Dedifferentiated amniotic fluid mesenchymal stem cell (primary cell): ENCODE measurements at regions not wholly inside any gene's neighbourhood (a gene's known extent, or its start where the extent isn't known, plus 50 kb on each side); places are given as distances from the start of the nearest gene placed in this dataset.
"Not testable (repeated sequence)": the region's sequence is repeated elsewhere in the genome, so short reads cannot be mapped to it uniquely, and the experiment has no call there.

Experiments
- DNase-seq: peaks from one replicate; pipeline ENCODE4 v3.0.0-alpha.2; 2016; ENCODE audit errors: extremely low spot score

DNA sequence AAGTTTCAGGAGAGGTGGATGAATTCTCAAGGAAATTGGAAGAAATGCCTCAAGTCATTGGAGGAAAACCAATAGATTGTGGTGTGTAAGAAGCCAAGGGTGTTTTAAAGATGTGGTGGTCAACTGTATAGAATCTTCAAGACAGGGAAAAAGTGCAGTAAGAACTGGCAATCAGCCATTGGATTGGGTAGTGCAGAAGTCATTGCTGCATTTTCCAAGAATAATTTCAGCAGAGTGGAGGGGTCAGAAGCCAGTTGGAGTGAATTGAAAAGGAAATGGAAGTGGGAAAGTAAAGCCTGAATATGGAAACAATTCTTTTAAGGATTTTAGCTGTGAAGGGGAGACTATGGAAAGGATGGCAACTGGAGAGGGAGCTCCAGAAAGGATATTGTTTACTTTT, 128.2 kb upstream of the TMEM170B start:
- no peak for DNase-seq

GRCh38 chr6:11407414-11407813, 130.1 kb upstream of the TMEM170B start:
- DNase-seq, result no peak

DNA sequence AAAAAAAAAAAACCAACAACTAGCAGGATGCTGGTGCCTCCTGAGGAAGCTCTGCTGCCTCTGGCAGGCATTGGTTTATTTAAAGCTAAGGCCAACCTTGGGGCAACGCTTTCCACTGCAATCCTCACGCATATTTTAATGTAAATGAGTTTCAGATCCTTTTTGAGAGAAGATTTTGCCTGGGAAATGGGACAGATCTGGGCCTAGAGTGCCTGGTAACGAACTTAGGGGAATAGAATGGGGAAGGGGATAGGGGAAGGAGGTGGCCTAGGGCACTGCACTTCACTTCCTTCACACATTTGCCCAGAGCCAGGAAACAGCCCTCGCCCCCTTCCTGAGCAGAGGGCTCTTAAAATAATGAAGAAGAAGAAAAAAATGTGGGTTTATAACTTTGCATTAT, 132.7 kb upstream of the TMEM170B start:
- no peak for DNase-seq

- DNase-seq, result no peak
These were observed 133.5 kb upstream of the TMEM170B start for GRCh38 chr6:11404081-11404480.

DNA sequence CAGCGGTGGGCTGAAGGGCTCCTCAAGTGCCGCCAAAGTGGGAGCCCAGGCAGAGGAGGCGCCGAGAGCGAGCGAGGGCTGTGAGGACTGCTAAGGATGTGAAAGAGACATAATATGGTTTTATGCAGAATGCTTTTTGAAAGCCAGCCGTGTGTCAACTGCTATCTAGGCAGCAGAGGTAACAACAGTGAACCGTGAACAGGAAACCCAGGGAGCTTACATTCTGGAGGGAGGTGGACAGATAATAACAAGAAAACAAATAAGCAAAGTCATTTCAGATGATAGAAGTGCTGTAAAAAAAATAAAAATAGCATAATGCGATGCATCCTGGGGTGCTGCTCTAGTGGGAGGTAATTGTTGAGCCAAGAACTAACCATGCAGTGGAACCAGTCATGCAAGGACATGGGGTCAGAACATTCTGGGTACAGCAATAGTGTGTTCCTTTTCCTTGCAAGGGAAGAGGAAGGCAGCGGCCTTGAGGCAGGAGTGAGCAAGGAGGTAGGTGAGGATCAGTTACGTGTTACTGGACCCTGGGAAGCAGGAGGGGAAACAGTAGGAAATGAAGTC, 134.4 kb upstream of the TMEM170B start:
- no peak for DNase-seq

DNA sequence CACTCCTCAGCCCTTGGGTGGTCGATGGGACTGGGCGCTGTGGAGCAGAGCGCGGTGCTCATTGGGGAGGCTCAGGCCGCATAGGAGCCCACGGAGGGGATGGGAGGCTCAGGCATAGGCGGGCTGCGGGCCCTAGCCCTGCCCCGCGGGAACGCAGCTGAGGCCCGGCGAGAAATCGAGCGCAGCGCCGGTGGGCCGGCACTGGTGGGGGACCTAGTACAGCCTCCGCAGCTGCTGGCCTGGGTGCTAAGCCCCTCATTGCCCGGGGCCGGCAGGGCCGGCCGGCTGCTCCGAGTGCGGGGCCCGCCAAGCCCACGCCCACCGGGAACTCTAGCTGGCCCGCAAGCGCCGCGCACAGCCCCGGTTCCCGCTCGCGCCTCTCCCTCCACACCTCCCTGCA, 135.0 kb upstream of the TMEM170B start:
- DNase-seq, result not testable (repeated sequence)

DNA sequence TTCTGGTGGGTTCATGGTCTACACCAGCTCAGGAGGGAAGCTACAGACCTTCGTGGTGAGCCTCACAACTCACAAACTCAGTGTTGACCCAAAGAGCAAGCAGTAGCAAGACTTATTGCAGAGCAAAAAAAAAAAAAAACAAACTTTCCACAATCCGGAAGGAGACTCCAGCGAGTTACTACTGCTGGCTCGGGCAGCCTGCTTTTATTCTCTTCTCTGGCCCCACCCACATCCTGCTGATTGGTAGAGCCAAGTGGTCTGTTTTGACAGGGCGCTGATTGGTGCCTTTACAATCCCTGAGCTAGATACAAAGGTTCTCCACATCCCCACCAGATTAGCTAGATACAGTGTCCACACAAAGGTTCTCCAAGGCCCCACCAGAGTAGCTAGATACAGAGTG, 135.6 kb upstream of the TMEM170B start:
- DNase-seq, result not testable (repeated sequence)

GRCh38 chr6:11398451-11399326, 138.9 kb upstream of the TMEM170B start:
- DNase-seq, result no peak

- no peak for DNase-seq
These were observed 139.7 kb upstream of the TMEM170B start for GRCh38 chr6:11397622-11398450.

GRCh38 chr6:11396860-11397259, 140.7 kb upstream of the TMEM170B start:
- no peak for DNase-seq

DNA sequence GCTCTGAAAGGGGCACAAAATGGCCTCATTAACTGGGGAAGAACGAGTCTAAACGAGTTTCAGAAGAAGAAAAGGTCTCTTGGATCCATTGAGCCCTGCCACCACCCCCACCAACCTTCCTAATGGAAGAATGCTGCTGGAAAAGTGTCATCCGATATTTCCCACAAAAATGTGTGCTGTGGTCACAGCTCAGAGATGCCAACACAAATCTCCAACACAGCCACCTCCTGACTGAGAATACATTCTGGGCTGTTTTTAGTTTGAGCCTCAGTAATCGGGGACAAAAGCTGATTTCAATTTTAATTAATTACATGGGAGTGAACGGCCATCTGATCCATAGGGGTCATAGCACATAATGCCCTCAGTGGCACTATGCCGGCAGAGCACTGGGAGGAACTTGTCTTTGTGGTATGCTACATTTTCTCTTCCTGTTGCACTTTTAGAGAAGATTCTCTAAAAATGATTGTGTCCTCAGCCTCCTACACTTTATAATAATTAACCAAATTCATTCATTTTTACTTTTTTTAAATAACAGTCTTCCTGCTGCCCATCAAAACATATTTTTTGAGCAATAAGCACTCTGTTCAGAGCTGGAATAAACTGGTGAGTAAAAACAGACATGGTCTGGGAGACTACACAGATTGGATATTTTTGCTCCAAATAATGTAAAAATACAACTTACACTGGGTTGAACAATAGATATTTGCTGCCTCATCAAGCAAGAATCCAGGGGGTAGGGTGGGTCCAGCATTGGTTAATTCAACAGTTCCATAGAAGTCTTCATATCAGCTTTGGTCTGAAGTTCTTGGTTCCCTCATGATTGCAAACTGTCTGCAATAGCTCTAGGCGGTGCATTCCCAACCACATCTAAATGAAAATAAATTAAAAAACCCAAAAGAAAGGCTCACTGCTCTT, 143.6 kb upstream of the TMEM170B start:
- DNase-seq, result peak; percentile 29

DNA sequence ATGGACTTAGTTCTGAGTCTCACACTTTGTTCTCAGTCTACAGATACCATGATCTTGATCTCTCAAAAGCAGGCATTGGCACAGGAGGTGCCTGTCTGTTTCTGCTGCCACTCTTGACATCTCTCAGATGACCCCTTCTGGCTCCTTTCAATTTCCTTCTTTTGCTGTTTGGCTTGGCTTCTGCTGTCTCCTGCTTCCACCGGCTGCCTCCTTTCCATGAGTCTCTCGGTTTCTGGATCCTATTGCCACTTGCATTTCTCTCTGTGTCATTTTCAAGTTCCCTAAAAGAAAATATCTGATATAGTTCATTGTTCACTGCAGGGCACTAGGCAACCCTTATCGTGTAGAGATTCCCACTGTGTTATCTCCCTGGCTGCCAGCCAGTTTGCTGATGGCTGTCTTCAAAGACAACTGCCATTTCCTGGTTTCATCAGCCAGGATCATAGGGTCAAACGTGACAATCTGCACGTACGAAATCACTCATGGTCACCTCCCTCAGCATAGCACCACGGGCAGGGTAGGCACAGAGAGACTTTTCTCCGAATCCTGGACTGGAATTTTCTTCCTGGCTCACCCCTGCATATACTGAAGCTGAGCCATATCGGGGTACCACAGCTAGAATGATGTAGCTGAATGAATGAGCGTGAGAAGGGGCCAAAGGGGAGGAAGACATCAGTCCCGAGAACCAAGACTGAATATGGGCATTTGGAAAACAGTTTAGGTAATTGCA, 144.6 kb upstream of the TMEM170B start:
- DNase-seq, result no peak

DNA sequence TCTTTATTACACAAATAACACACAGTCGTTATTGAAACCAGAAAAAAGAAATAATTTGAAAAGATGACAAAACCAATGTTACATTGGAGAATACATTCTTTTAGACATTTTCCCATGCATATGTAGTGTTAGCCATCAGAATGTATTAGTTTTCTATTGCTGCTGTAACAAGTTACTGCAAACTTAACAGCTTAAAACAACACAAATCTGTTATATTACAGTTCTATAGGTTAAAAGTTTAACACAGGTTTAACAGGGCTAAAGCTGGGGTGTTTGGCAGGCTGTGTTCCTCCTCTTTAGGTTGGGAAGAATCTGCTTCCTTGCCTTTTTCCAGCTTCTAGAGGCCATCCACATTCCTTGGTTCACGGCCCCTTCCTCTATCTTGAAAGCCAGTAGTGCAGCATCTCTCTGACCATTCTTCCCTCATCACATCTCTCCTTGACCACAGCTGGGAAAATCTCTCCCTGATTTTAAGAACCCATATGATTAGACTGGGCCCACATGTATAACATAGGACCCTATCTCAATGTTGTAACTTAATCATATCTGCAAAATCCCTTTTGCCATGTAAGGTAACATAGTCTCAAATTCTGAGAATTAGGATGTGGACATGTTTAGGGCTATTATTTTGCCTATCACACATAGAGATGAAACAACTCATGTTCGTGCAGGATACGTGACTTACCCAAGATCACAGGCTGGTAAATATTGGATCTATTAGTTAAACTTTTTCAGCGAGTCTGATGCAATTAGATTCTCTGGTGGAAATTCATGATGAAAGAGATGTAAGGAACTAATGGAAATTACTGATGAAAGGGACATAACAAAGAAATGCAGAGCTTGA, 145.4 kb upstream of the TMEM170B start:
- no peak for DNase-seq

DNA sequence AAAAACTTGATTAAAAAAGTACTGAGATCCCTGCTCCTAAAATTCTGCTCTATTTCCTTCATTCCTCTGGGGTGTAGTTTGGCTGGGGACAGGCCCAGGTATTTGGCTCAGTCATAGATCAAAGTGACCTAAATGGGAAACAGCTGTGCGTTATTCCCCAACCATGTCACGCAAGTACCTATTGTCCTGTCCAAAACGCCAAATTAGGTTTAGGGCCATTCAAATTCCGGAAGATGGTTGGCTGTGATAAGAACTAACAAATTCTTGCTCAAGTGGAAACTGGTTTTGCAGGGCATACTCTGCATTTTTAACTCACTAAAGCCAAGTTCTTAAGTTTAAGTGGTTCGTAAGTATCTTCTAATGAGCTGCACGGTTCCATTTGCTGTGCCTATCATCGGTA, 147.6 kb upstream of the TMEM170B start:
- no peak for DNase-seq

DNA sequence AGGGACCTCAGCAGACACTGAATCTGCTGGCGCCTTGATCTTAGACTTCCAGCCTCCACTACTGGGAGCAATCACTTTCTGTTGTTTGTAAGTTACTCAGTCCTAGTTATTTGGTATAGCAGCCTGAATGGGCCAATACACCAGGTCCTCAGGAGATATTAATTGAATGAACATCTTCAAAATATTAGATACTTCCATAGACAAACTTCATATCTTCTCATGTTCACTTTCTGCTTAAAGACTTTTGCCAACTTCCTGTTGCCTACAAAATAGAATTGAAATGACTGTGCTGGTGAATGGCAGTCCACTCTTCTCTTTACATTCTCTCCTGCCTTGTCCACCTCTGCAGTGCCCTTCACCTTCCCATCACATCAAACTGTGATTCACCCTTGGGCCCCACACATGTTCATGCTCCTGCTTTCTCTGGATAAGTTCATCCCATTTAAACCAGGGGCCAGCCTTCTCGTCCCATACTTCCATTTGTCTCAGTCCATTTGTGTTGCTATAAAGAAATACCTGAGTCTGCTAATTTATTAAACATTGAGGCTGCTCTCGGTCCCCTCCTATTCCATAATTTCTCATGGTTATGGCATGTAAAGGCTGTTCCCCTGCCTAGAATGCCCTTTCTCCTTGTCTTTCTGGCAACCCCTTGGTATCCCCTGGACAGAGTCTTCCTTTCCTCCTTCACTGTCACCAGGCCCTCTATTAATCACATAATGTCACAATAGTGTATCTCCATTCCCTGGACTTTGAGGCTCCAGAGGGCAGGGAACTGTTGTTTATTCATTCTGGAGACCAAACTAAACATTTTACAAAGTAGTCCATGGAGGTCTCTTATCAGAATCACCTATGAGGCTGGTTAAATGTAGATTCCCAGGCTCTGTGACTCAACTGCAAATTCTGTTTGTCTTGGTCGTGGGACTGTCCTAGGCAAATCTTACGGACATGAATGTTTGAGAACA, 148.3 kb upstream of the TMEM170B start:
- DNase-seq, result no peak

- DNase-seq, result no peak
These were observed 149.7 kb upstream of the TMEM170B start for GRCh38 chr6:11387707-11388430.

DNA sequence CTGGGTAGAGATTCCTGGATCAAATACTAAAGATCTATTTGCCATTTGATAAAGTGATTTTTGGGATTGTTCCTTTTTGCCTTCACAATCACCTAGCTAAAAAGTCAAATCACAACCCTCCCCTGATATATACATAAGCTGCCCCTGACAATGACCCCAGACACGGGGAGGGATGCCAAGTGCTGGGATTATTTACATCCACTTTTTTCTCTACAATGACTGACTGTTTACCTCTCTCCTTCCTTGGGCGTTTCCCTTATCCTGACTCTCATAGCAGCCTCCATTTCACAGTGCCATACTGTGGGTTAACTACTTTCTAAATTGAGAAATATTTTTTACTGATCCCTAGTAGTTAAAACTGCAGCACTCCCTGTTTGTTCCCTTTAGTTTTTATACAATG, 150.8 kb upstream of the TMEM170B start:
- no peak for DNase-seq

DNA sequence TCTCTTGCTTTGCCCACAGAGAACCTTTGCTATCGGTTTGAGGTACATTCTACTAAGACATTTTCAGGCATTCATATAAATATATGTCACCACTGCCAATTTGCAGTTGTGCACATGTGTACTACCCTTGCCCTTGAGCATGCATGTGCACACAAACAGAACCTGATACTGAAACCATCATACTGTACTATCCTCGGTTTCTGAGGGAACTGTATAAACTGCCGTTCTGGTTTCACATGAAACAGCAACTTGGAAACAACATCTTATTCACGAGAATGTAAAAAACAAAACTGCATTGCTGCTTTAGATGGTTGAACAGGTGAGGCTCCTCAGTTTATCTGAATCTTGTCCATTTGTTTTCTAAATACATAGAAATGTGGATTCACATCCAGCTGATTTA, 151.2 kb upstream of the TMEM170B start:
- DNase-seq, result no peak
